ENCODE measurements at regions not wholly inside any gene's neighbourhood (a gene's known extent, or its start where the extent isn't known, plus 50 kb on each side); places are given as distances from the start of the nearest gene placed in this dataset.

DNA sequence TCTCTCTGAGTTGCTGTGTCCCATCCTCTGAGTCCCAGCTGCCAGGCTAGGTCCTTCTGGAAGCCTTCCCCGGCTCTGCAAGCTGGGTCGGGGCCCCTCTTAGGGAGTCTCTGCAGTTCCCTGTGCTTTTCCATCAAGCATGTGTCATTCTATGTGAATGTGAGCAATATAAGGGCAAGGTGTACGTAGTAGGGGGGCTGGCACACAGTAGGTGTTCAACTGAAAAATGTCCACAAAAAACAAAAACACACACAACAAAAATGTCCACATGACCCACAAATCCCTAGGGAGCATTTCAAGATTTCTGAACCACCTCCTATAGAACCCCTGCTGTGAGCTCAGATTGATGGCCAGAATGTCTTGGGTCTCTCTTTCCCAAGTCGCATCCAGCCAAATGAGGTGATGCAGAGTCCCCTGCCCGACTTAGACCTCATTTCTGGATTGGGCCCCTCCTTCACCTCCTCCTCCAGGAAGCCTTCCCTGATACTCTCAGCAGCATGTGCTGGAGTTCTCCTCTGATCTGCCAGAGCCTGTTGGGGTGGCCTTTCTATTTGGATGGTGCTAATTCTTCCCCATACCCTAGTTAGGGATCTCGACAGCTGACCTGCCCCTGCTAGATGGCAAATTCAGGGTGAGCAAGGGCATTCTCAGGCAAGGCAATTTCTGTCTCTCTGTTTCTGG, 196.1 kb upstream of the LHX5 start:
- H3K36me3 Mint-ChIP-seq (ENCODE audit: low read depth), result no peaks in the 10 kb centered on the region
- ChIA-PET CTCF (no interaction called here), POLR2A (no interaction called here)
- H3K27me3 ChIP-seq (ENCODE audit: control insufficient read depth in 1 of 2, insufficient read depth in 2 of 2, low read length in 2 of 2), result peaks cover 24 to 36% of the 10 kb centered on the region in 2 experiments
- H3K4me3 Mint-ChIP-seq, result no peak overlapping the region
- H3K9me3 Mint-ChIP-seq, result no peaks in the 10 kb centered on the region
- H3K4me1 ChIP-seq (ENCODE audit: insufficient read depth, low read length), result no peaks in the 10 kb centered on the region
- H3K9me3 ChIP-seq (ENCODE audit: control insufficient read depth in 1 of 2, insufficient read depth in 1 of 2, low read length in 2 of 2), result no peaks in the 10 kb centered on the region
- peaks cover 71% of the 10 kb centered on the region for H3K27me3 Mint-ChIP-seq
- no peak for DNase-seq
- no peak for ATAC-seq (ENCODE audit: poor library complexity)
- intact Hi-C loops (cut with DNase I, micrococcal nuclease), result no loop called here
- H3K36me3 ChIP-seq (ENCODE audit: insufficient read depth, low read length), result no peaks in the 10 kb centered on the region
- no peak overlapping the region for H3K4me3 ChIP-seq (ENCODE audit: low read length)
- H3K27ac Mint-ChIP-seq, result no peak overlapping the region
- H3K27ac ChIP-seq (ENCODE audit: low read depth in 1 of 2, low read length in 2 of 2), result no peak overlapping the region
- TF ChIP-seq, protein P1, sequence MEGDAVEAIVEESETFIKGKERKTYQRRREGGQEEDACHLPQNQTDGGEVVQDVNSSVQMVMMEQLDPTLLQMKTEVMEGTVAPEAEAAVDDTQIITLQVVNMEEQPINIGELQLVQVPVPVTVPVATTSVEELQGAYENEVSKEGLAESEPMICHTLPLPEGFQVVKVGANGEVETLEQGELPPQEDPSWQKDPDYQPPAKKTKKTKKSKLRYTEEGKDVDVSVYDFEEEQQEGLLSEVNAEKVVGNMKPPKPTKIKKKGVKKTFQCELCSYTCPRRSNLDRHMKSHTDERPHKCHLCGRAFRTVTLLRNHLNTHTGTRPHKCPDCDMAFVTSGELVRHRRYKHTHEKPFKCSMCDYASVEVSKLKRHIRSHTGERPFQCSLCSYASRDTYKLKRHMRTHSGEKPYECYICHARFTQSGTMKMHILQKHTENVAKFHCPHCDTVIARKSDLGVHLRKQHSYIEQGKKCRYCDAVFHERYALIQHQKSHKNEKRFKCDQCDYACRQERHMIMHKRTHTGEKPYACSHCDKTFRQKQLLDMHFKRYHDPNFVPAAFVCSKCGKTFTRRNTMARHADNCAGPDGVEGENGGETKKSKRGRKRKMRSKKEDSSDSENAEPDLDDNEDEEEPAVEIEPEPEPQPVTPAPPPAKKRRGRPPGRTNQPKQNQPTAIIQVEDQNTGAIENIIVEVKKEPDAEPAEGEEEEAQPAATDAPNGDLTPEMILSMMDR (IDR thresholded peaks at IDR 0.05), result no peak
- H3K4me1 Mint-ChIP-seq (ENCODE audit: low read depth), result no peaks in the 10 kb centered on the region

DNA sequence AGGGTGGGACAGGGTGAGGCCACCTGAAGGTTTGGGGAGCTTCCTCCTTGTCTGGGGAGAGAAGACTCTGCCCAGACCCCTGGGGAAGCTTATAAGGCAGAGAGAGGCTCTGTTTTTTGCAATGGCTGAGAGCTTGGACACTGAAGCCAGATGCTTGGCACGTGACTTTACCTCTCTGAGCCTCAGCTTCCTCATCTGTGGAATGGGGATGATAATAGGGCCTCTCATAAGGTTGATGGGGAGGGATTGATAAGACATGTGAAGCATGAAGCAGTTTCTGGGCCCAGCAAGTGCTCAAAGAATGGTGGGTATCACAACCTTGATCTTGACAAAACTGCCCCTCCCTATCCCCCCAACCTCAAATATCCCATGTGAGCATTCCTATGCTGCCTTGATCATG, 195.4 kb upstream of the LHX5 start:
- no peak overlapping the region for H3K27ac ChIP-seq (ENCODE audit: low read depth in 1 of 2, low read length in 2 of 2)
- H3K4me1 Mint-ChIP-seq (ENCODE audit: low read depth), result no peaks in the 10 kb centered on the region
- no peaks in the 10 kb centered on the region for H3K36me3 Mint-ChIP-seq (ENCODE audit: low read depth)
- DNase-seq (no peak), ATAC-seq (ENCODE audit: poor library complexity) (no peak)
- intact Hi-C loops (cut with DNase I, micrococcal nuclease), result no loop called here
- ChIA-PET POLR2A (no interaction called here), CTCF (no interaction called here)
- H3K27me3 Mint-ChIP-seq, result peaks cover 71% of the 10 kb centered on the region
- no peak overlapping the region for H3K4me3 Mint-ChIP-seq
- H3K36me3 ChIP-seq (ENCODE audit: insufficient read depth, low read length), result no peaks in the 10 kb centered on the region
- no peaks in the 10 kb centered on the region for H3K4me1 ChIP-seq (ENCODE audit: insufficient read depth, low read length)
- TF ChIP-seq, protein P1 (IDR thresholded peaks at IDR 0.05), result no peak
- H3K27ac Mint-ChIP-seq, result no peak overlapping the region
- H3K27me3 ChIP-seq (ENCODE audit: control insufficient read depth in 1 of 2, insufficient read depth in 2 of 2, low read length in 2 of 2), result peaks cover 24 to 36% of the 10 kb centered on the region in 2 experiments
- no peak overlapping the region for H3K4me3 ChIP-seq (ENCODE audit: low read length)
- no peaks in the 10 kb centered on the region for H3K9me3 Mint-ChIP-seq
- no peaks in the 10 kb centered on the region for H3K9me3 ChIP-seq (ENCODE audit: control insufficient read depth in 1 of 2, insufficient read depth in 1 of 2, low read length in 2 of 2)

GRCh38 chr12:113666223-113666622, 194.6 kb upstream of the LHX5 start:
- intact Hi-C loops (cut with DNase I, micrococcal nuclease), result no loop called here
- Mint-ChIP-seq H3K4me3 (no peak overlapping the region), H3K27me3 (peaks cover 63% of the 10 kb centered on the region), H3K9me3 (no peaks in the 10 kb centered on the region), H3K36me3 (ENCODE audit: low read depth) (no peaks in the 10 kb centered on the region), H3K4me1 (ENCODE audit: low read depth) (no peaks in the 10 kb centered on the region), H3K27ac (no peak overlapping the region)
- Histone ChIP-seq H3K27ac (ENCODE audit: low read depth in 1 of 2, low read length in 2 of 2) (no peak overlapping the region), H3K4me3 (ENCODE audit: low read length) (no peak overlapping the region), H3K9me3 (ENCODE audit: control insufficient read depth in 1 of 2, insufficient read depth in 1 of 2, low read length in 2 of 2) (no peaks in the 10 kb centered on the region), H3K36me3 (ENCODE audit: insufficient read depth, low read length) (no peaks in the 10 kb centered on the region), H3K27me3 (ENCODE audit: control insufficient read depth in 1 of 2, insufficient read depth in 2 of 2, low read length in 2 of 2) (peaks cover 21 to 33% of the 10 kb centered on the region in 2 experiments), H3K4me1 (ENCODE audit: insufficient read depth, low read length) (no peaks in the 10 kb centered on the region)
- DNase-seq (no peak), ATAC-seq (ENCODE audit: poor library complexity) (no peak)
- POLR2A ChIA-PET, result no interaction called here
- CTCF ChIA-PET, result no interaction called here
- TF ChIP-seq, protein P1 (IDR thresholded peaks at IDR 0.05), result no peak
